Heart right ventricle (tissue), 16 donors: ENCODE measurements at regions not wholly inside any gene's neighbourhood (a gene's known extent, or its start where the extent isn't known, plus 50 kb on each side); places are given as distances from the start of the nearest gene placed in this dataset.

Experiments used
- ATAC-seq, 8 donors: fragments of 200-7000 bp; cut with Tn5 transposase; one replicate each; pipeline ENCODE4 v1.9.1; 2020; ENCODE audit warnings: mild to moderate bottlenecking in 8 of 8, moderate library complexity in 8 of 8, moderate number of reproducible peaks in 1 of 8
- DNase-seq, 2 donors: peaks; one replicate each; pipeline ENCODE4 v3.0.0-alpha.2; 2020
- H3K27ac ChIP-seq, 10 donors: fragments of 200-600 bp; sonication (generic) in 2 of 10; one replicate each; pipeline versions ENCODE4 v1.5.0 to v1.8.0; 2020 to 2022; ENCODE audit warnings: mild to moderate bottlenecking in 3 of 10
- H3K27me3 ChIP-seq, 7 donors: fragments of 200-600 bp; one replicate each; pipeline ENCODE4 v1.8.0; 2021 to 2022; ENCODE audit warnings: mild to moderate bottlenecking in 2 of 7
- H3K36me3 ChIP-seq, 9 donors: fragments of 200-600 bp; sonication (generic) in 1 of 9; one replicate each; pipeline versions ENCODE4 v1.5.0 to v1.8.0; 2020 to 2022; ENCODE audit warnings: mild to moderate bottlenecking in 2 of 9
- H3K4me1 ChIP-seq, 9 donors: fragments of 200-600 bp; sonication (generic) in 1 of 9; one replicate each; pipeline versions ENCODE4 v1.5.0 to v1.8.0; 2020 to 2022; ENCODE audit warnings: mild to moderate bottlenecking in 4 of 9
- H3K4me3 ChIP-seq, 10 donors: fragments of 200-600 bp; sonication (generic) in 2 of 10; one replicate each; pipeline versions ENCODE4 v1.5.0 to v1.8.0; 2020 to 2022; ENCODE audit warnings: mild to moderate bottlenecking in 7 of 10, moderate library complexity in 2 of 10
- H3K9me3 ChIP-seq, 11 donors: fragments of 200-600 bp in 10 of 11; sonication (generic) in 2 of 11; one replicate each; pipeline versions ENCODE4 v1.5.0 to v1.8.0; 2013 to 2022; ENCODE audit warnings: mild to moderate bottlenecking in 2 of 11, control low read depth in 1 of 11, moderate library complexity in 1 of 11
- WGBS, 2 donors: extraction: QIAGEN DNeasy Blood & Tissue Kit; methylation state at CpG; one replicate each; pipeline ENCODE4 v1.1.7; 2013; ENCODE audit warnings: inconsistent platforms in 1 of 2; 5-methylcytosine and 5-hydroxymethylcytosine counted together
- intact Hi-C, 10 donors: fragments of 100-400 bp; cut with DNase I; formaldehyde crosslinking; loops; one replicate each; pipeline versions ENCODE4 v1.11.1 to v1.14.2; 2022
- TF ChIP-seq, protein P1 (sequence below), 9 donors: fragments of 200-600 bp; sonication (generic) in 2 of 9; IDR thresholded peaks; one replicate each; pipeline versions ENCODE4 v1.5.0 to v1.8.0; 2021 to 2022; ENCODE audit warnings: antibody characterized with exemption in 9 of 9, mild to moderate bottlenecking in 5 of 9, moderate library complexity in 1 of 9
- donor health status: Arrhythmogenic right ventricular cardiomyopathy.
- donor health status: ischemic (EF 13 %, LVEDD 7.1; RV severe dilation, severe dysfunction).
- donor health status: healthy with polysubstance abuse.
- donor health status: DM: no; HTN: yes; CAD: no.
- donor health status: DM: no; HTN: no; CAD: no.
- donor health status: ischemic (EF 25% LVEDD 6.9; RV normal size, moderate dysfunction).
- donor health status: ischemic (EF 25% LVEDD 5.7; RV mildly dilated, moderate dysfunction).
- donor health status: healthy.
- donor health status: DM: yes; HTN: yes; CAD: no.
- donor health status: Ischemic cardiomyopathy.
- donor health status: ischemic (EF 35%, LVEDD 5.7; RV mildly dilated, moderate dysfunction).
- donor health status: nonischemic (EF 11% LVEDD 7.7; RV severe dilation, severe dysfunction).
- donor health status: DM: yes; HTN: yes; CAD: no.
- donor health status: PGD.
- donor health status: ischemic (EF 29% LVEDD 5.4; RV normal size, mild dysfunction).
- donor health status: nonischemic (EF 23%, LVEDD 6.1; RV moderate dilation, normal function).

- intact Hi-C loops: no loop called here
- ATAC-seq (no peak), DNase-seq (no peak)
- Histone ChIP-seq H3K27ac (no peak overlapping the region), H3K4me3 (no peak overlapping the region), H3K27me3 (no peaks in the 10 kb centered on the region), H3K4me1 (peaks cover 0 to 41% (median 3%) of the 10 kb centered on the region in 9 donors), H3K36me3 (no peaks in the 10 kb centered on the region), H3K9me3 (no peaks in the 10 kb centered on the region)
- WGBS, 2 donors: 61 to 66% methylated on average over 6 of the region's 6 CpGs
- TF ChIP-seq, protein P1, sequence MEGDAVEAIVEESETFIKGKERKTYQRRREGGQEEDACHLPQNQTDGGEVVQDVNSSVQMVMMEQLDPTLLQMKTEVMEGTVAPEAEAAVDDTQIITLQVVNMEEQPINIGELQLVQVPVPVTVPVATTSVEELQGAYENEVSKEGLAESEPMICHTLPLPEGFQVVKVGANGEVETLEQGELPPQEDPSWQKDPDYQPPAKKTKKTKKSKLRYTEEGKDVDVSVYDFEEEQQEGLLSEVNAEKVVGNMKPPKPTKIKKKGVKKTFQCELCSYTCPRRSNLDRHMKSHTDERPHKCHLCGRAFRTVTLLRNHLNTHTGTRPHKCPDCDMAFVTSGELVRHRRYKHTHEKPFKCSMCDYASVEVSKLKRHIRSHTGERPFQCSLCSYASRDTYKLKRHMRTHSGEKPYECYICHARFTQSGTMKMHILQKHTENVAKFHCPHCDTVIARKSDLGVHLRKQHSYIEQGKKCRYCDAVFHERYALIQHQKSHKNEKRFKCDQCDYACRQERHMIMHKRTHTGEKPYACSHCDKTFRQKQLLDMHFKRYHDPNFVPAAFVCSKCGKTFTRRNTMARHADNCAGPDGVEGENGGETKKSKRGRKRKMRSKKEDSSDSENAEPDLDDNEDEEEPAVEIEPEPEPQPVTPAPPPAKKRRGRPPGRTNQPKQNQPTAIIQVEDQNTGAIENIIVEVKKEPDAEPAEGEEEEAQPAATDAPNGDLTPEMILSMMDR (IDR thresholded peaks at IDR 0.05): no peak
Measured at GRCh38 chr5:124446120-124446519, 300.3 kb downstream of the ZNF608 start.

GRCh38 chr5:124445070-124445619 lies 301.3 kb downstream of the ZNF608 start:
- DNase-seq: no peak
- intact Hi-C loops: no loop called here
- TF ChIP-seq, protein P1 (IDR thresholded peaks at IDR 0.05): no peak
- peaks cover 0 to 34% (median 3%) of the 10 kb centered on the region in 9 donors for H3K4me1 ChIP-seq
- no peak overlapping the region for H3K4me3 ChIP-seq
- peak overlapping the region in 3 of 10 donors; percentile 80 to 85 (median 82) for H3K27ac ChIP-seq
- 95 to 96% methylated on average over 3 of the region's 3 CpGs for WGBS, 2 donors
- H3K36me3 ChIP-seq: no peaks in the 10 kb centered on the region
- no peak for ATAC-seq
- H3K9me3 ChIP-seq: no peaks in the 10 kb centered on the region
- no peaks in the 10 kb centered on the region for H3K27me3 ChIP-seq

DNA sequence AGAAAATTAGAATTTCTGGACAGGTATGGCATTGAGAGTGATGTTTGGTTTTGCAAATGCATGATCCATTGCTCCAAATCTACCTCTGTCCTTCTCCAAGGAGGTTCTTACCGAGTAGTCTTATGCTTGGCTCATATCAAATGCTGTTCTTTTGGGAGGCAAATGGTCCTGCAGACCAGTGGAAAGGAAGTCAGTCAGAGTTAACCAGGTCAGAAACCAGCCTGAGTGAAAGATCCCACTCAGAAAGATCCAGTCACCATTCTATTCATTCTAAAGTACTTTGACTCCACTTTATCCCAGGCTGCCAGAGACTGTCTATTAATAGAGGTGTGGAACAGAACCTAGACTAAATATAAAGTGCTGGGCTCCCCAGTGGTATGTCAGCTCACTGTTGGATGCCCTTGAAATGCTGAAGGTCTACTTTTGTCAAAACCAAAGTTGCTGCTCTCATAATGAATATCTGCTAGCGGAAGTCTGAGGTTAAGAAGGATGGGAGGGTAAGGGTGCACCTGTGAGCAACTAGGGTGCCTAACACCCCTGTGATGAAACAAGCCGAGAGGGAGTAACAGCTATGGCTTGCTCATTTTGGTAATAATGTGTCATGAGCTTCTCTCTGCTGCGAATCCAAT lies 302.2 kb downstream of the ZNF608 start:
- WGBS, 2 donors: 57 to 72% methylated on average over 4 of the region's 4 CpGs
- TF ChIP-seq, protein P1 (IDR thresholded peaks at IDR 0.05): no peak
- Histone ChIP-seq H3K27ac (peak overlapping the region in 8 of 10 donors; percentile 48 to 85 (median 74)), H3K4me3 (no peak overlapping the region), H3K9me3 (no peaks in the 10 kb centered on the region), H3K27me3 (no peaks in the 10 kb centered on the region), H3K4me1 (peaks cover 0 to 36% (median 7%) of the 10 kb centered on the region in 9 donors), H3K36me3 (no peaks in the 10 kb centered on the region)
- ATAC-seq (peak; percentile 84 to 99 (median 98)), DNase-seq (peak in 1 of 2 donors; percentile 45)
- intact Hi-C loops: no loop called here

GRCh38 chr5:124440471-124440870 lies 306.0 kb downstream of the ZNF608 start:
- TF ChIP-seq, protein P1 (IDR thresholded peaks at IDR 0.05): no peak
- DNase-seq (no peak), ATAC-seq (no peak)
- Histone ChIP-seq H3K4me1 (peaks cover 0 to 46% (median 17%) of the 10 kb centered on the region in 9 donors), H3K4me3 (no peak overlapping the region), H3K27me3 (no peaks in the 10 kb centered on the region), H3K27ac (no peak overlapping the region), H3K36me3 (no peaks in the 10 kb centered on the region), H3K9me3 (peaks cover 0 to 3% (median 0%) of the 10 kb centered on the region in 11 donors)
- intact Hi-C loops: no loop called here
- WGBS, 2 donors: 93% methylated on average over 4 of the region's 4 CpGs
